HG03108 (cell line): ENCODE measurements at regions not wholly inside any gene's neighbourhood (a gene's known extent, or its start where the extent isn't known, plus 50 kb on each side); places are given as distances from the start of the nearest gene placed in this dataset.
"Not testable (repeated sequence)": the region's sequence is repeated elsewhere in the genome, so short reads cannot be mapped to it uniquely, and the experiment has no call there.

ENCODE experiments used
- ATAC-seq: cut with Tn5 transposase; IDR thresholded peaks from one replicate; pipeline ENCODE4 v1.9.1; 2021; ENCODE audit warnings: moderate library complexity; ENCODE audit not compliant: unreplicated experiment

DNA sequence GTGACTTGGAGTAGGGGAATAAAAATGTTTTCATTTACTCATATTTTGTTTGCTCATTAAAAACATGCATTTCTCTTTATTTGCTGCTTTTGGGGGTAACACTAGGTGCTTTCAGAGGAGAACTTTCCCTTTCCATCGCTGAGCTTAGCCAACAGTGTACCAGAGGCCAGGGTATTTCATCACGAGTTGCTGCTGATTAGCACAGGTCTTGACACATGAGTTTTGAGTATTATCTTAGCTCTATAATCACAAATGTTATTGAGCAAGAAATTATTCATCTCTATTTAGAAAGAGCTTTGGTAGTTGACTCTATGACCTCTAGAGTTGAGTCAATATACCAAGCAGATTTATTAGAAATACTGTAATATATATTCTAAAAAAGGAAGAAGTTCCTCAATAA lies 375.9 kb downstream of the NXPH1 start:
- no peak for ATAC-seq

DNA sequence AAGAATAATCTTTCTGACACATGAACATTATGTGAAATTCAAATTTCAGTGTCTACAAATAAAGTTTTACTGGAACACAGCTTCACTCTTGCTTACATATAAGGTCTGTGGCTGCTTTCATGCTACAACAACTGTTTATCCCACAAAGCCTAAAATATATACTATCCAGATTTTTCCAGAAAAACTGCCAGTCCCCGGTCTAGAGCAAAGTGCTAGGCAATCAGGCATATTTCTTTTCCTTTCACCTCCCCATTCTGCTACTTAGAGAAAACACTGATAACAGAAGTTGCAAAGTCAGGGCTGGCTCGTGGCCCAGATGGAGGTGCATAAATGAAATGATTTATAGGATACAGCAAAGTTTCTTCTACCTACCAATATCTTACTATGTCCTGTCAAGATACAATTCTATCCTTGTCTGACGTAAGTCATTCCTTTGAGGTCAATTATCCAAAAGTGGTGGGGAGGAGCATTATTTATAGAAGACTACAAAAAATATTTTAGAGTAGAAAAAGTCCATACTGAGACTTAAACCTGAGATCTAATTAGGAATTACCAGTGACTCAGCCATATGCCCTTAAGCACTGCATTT lies 384.1 kb downstream of the NXPH1 start:
- ATAC-seq: no peak

DNA sequence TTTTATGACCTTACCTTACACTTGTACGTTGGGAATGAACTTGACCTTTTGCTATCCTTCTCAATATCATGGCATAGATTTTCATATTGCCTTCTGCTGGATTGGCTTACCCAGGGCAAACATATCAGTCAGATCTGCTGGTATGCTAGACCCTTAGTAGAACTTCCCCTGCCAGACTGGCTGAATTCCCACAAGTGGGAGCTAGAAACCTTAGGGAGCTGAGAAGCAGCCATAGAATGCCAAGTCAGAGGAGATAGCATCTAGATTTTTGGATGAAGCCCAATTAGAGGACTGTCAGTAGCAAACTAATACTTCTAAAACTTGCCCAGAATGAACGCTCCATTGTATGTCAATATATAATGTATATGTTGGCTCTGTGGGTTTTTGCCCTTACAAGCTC lies 385.0 kb downstream of the NXPH1 start:
- no peak for ATAC-seq

DNA sequence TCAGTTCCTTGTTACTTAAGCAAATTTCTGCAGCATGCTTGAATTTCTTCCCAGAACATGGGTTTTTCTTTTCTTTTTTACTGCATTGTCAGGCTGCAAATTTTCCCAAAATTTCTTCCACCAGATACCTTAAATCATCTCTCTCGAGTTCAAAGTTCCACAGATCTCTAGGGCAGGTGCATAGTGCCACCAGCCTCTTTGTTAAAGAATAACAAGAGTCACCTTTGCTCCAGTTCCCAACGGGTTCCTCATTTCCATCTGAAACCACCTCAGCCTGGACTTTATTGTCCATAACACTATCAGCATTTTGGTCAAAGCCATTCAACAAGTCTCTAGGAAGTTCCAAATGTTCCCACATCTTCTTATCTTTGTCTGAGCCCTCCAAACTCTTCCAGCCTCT lies 389.2 kb downstream of the NXPH1 start:
- ATAC-seq: no peak

DNA sequence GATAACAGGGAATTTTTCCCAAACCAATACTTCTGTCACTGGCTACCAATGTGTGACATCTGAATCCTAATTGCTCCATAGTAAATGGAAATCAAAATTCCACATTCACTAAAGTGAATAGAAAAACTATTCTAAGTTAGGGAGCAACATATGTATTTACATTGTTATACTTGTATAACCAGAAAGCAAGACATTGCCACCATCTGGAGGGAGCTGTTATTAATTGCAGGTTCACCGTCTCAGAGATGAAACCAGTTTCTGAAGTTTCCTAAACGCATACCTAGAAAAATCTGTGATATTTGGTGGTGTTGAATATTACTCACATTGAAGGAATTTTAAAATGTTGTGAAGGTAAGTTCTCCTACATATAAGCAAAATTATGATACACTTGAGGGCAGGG lies 390.1 kb downstream of the NXPH1 start:
- no peak for ATAC-seq

DNA sequence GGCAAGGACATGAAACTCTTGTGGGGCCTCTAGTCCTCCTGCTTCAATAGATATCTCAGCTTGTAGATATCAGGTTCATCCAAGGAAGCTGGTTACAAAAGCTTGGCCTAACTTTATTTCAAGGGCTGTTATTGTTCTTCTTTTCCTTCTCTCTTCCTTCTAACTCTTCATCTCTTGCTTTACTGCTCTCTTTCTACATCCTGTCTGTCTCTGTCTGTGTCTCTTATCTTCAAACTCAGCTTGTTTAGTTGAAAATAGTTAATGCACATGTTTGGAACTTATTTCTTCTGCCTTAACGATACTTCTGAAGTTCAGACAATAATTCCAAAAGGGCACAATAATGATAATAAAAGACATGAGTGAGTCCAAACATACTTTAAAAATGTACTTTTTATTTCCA lies 393.9 kb downstream of the NXPH1 start:
- ATAC-seq: no peak

DNA sequence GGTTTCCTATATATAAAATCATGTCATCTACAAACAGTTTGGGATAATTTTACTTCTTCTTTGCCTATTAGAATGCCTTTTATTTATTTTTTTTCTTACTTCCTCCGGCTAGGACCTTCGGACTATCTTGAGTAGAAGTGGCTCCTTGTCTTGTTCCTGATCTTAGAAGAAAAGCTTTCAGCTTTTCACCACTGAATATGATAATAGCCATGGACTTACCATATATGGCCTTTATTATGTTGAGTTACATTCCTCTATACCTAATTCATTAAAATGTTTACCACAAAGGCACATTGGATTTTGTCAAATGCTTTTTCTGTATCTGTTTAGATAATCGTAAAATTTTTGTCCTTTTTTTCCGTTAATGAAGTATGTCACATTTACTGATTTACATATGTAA lies 395.7 kb downstream of the NXPH1 start:
- ATAC-seq: no peak

DNA sequence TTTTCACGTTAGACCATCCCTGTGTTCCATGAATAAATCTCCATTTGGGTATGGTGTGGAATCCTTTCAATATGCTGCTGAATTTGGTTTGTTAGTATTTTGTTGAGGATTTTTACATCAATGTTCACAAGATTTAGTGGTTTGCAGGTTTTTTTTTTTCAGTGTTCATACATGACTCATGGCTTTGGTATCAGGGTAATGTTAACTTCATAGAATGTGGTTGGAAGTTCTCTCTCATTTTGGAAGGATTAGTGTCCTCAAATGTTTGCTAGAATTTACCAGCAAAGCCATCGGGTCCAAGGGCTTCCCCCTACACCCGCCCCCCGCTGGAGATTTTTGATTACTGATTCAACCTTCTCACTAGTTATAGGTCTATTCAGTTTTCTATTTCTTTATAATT lies 398.0 kb downstream of the NXPH1 start:
- no peak for ATAC-seq

DNA sequence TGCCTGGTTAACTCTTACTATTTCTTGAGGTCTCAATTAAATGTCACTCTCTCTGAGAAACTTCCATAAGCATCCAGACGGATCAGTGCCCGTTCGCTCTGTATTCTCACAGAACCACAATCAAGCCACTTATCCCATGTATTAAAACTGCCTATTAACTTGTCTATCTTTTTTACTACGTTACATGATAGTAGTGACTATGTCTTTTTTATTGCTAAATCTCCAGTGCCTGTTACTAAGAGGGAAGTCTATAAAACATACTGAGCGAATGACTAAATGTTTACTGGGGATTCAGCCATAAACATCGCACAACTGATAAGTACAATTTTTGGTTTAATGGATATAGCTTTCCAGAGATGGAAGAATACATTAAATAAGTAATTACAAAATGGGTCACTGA lies 399.9 kb downstream of the NXPH1 start:
- no peak for ATAC-seq

DNA sequence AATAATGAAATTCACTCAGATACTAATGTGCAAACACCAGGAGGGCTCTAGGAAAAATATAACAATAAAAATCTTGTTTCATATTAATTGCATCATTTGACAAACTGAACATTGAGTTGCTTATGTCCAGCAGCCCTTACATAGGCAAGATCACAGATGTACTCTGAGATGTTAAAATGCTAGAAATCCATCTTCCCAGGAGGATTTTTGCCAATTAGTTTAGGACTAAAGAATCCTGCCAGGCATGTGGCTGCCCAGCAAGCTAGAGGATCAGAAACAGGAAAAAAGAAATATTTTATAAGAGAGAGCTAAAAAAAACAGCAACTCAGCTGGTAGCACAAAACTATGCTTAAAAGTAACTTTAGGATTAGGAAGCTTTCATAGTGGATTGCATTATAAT lies 407.8 kb downstream of the NXPH1 start:
- no peak for ATAC-seq

DNA sequence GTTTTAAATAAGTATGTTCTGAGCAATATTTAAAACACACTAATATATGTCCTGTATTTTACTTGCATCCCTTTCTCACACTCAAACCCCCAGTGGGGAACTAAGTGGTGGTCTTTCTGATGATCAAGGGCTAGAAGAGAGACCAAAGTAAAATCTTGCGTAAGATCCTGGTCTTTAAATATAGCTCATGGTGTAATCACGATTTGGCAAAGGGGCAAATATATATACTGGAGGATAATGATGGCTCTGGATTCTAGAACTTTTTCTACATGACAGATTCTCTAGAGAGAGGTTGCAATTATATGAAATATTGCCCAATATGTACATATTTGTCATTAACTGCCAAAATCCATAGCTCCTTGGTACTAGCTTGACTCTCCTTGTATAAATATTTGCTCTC lies 438.3 kb downstream of the NXPH1 start:
- ATAC-seq: no peak

DNA sequence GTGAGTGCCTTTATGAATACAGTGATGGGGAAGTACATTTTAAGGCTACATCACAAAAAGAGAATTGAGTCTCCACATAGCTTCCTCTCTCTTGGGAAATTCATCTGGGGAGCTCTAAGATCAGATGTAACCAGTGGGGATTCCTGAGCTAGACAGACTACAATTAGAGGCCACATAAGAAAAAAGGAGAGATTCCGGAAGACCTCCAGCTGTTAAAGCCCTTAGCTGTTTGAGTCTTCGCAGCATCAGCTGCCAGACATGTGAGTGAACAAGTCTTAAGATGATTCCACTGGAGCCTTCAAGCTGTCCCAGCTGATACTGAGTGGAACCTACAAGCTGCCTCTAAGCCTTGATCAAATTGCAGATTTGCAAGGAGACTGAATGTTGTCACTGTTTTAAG lies 448.5 kb downstream of the NXPH1 start:
- ATAC-seq: no peak

DNA sequence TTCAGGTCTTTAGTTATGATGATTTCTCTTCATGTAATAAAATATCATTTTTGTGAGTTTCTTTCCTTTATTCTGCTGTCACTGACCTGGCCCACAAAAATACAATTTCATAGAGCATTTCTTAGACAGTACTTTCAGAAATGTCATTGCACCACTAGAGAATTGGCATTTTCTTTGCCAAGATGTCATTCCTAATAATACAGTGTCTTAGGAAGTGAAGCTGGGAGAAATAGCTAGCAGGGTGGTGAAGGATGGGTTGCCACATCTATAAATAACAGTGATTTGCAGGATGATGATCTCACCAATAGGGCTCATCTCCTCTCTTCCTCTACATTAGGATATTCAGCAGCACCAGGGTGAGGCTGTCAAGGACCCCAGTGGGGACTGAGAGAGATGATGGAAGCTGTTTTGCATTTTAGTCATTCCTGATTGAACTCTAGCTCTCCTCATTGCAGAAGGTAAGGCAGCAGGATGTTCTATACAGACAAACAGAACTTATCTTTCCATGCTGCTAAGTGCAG lies 452.1 kb downstream of the NXPH1 start:
- no peak for ATAC-seq

DNA sequence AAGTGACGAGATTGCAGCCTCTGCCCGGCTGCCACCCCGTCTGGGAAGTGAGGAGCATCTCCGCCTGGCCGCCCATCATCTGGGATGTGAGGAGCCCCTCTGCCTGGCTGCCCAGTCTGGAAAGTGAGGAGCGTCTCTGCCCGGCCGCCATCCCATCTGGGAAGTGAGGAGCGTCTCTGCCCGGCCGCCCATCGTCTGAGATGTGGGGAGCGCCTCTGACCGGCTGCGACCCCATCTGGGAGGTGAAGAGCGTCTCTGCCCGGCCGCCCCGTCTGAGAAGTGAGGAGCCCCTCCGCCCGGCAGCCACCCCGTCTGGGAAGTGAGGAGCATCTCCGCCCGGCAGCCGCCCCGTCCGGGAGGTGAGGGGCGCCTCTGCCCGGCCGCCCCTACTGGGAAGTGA lies 456.9 kb downstream of the NXPH1 start:
- not testable (repeated sequence) for ATAC-seq

DNA sequence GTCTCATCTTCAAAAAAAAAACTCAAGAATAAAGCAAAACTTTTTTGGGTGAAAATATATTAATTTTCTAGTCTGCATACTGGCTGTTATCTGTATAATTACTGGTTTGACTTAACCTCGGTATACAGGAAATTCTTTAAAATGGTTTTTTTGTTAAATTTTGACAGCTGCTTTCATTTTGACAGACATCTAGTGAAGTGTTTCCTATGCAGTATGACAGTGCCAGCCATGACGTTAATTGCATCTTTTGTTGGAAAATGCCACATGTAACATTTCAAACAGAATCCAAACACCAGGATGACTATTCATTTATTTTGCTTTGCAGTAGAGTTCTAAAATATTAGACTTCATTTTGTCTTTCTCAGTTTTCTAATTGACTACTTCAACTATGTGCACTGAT lies 460.4 kb downstream of the NXPH1 start:
- ATAC-seq: no peak

DNA sequence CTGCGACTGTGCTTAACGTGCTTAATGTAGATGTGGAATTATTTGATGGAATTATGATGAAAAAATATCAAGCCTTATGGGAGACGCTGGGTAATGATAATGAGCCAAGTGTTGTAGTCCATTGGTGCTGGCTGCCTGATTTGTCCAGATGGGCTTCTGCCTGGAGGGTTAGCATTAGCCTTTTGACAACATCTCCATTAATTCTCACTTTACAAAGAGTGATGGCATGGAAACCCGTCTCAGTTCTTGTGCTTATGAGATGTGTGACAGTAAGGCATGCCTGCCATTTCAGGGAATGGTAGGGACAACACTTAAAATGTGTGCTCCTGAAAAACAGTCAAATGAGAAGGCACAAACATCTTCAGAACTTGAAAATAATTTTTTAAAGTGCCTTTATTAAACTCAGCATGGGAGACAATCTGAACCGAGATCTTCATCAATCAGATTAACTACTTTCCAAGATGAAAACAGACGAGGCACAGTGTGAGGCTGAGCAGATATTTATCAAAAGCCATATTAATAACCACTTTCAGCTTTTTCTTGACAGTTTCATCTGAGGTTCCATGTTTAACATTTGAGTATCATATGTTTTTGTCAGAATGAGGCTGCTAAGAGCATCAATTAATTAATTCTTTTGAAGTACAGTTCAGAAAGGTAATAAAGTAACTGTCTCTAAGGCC lies 473.1 kb downstream of the NXPH1 start:
- ATAC-seq: no peak

DNA sequence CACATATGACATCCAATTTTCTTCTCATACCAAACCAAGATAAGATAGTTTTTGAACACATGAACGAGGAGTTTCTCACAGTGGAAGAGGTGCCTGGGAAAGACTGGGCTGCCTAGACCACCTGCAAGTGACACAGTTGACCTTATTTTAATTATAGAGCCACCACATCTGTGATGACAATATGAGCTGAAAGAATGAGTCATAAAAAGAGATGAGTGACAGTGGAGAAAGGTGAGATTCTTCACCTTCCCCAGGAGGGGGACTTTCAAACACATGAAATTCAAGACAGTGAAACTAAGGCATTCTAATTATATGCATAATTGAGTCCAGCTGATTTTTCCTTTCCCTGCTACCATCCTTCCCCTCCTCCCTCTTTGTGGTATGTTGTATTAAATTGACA lies 475.5 kb downstream of the NXPH1 start:
- no peak for ATAC-seq

DNA sequence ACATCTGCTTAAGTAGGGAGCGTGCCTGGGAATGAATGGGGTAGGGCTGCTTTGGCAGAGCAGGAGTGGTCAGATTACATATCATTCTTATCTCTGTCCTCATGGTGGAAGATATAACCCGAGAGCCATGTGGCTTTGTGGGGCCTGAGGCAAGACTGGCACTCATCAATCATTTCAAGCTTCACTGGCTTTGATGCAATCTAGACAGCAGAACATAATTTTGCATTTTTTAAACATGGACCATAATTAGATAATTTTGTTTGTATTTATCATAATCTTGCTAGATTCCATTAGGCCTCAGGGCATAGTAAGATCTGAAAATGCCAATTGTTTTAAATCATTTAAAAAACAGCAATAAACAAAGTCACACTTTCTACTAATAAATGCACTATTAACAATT lies 480.3 kb downstream of the NXPH1 start:
- ATAC-seq: no peak

DNA sequence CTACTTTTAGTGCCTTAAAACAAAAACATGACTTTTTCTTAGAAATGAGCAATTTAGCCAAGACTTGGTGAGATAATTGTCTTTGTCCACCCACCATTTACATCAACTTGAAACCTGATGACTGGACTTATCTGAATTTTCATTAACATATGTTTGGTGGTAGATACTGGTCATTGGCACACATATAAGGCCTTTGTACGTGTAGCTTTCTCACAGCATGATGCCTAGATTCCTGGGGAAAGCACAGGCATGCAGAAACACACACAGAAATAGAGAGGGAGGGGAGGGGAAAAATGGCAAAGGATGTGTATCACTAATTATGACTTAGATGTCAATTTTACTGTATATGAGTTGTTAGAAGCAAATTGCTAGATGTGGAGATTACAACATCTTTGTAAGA lies 488.4 kb downstream of the NXPH1 start:
- no peak for ATAC-seq

DNA sequence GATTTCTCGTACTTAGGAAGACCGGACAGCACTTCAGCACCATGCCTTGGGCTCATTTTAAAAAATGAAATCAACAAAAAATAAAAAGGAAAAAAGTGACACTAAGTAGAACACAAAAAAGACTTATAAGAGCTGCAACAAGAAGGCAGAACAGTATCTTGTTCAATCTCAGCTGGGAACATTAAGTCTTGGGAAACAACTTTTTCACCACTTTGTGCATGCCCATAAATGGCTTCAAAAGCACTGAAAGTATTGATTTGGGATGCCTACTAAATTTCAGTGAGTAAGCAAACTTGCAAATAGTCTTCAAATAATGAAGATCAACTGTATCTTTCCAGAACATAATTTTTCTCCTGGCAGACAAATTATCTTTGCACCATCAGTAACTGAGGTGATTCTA lies 489.3 kb downstream of the NXPH1 start:
- no peak for ATAC-seq

DNA sequence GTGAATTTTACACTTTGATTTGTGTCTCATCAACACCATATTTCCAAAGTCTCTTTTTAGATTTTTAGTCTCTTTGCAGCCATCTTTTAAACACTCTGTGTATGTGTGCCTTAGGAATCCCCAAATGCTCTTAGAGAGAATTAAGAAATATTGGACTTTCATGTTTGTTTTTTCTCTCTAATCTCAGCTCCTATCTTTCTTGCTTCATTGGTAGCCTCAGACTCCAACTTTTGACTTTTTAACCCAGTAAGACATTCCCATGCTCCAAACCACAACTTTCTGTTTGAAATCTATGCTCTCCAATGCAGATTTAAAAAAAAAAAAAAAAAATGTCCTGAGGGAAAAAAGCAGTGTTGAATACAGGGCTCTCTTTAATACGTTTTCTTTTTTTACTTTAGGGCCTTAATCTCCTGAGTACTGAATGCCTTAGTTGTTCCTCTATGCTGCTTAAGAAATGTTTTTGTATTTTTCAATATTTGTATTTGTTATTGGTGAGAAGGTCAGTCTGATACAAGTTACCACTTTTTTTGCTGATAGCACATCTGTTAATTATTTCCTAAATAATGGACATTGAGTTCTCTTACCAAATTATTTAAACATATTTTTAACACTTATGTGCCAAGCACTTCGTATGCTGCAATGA lies 489.9 kb downstream of the NXPH1 start:
- ATAC-seq: no peak

DNA sequence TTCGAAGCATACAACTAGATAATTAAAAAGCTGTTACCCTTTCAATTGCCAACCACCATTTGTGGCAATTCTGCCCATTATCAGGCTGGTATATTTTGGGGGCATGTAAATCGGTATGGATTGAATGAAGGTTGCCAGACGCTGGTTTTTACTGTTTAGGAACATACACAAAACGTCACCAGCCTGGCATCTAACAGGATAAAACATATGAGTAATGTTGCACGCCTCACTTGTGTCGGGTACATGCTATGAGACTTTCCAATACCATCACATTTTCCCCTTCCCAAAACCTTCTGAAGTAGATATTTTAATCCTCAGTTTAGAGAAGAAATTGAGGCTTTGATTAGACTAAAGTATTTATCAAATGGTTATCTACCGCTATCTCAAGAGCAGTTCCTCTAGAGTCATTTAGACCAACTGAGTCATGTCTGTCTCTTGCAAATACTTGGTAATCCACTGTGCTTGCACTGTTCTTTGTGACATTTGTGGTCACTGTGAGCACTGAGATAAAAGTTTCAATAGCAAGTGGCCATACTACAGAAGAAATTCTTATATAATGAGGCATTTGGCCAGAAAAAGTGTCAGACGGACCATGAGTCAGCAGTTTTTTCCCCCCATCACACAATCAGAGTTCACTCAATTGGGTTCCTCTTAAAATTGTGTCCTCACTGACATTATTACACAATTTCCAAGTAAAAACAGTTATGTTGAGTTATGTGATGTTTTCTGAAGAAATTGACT lies 498.7 kb downstream of the NXPH1 start:
- ATAC-seq: no peak
